ENCODE measurements at regions not wholly inside any gene's neighbourhood (a gene's known extent, or its start where the extent isn't known, plus 50 kb on each side); places are given as distances from the start of the nearest gene placed in this dataset.

DNA sequence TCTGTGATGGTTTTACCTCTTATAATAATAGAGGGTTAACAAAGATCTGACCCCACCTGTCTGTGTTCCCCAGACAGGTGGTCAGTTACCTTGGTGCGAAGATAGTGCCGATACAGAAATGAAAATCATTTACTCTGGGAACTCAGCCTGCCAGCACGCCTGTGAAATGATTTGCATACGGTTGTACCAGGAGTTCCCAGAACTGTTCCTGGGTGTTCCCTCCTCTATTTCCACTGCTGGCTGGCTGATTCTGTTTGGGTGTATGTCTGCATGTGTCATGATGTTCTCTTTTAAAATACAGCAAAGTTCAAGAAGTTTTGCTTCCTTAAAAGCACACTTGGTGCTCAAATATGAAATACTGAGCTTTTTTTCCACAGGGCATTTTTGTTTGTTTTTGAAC is 527.1 kb downstream of the FGF9 start:
- no peak for DNase-seq

DNA sequence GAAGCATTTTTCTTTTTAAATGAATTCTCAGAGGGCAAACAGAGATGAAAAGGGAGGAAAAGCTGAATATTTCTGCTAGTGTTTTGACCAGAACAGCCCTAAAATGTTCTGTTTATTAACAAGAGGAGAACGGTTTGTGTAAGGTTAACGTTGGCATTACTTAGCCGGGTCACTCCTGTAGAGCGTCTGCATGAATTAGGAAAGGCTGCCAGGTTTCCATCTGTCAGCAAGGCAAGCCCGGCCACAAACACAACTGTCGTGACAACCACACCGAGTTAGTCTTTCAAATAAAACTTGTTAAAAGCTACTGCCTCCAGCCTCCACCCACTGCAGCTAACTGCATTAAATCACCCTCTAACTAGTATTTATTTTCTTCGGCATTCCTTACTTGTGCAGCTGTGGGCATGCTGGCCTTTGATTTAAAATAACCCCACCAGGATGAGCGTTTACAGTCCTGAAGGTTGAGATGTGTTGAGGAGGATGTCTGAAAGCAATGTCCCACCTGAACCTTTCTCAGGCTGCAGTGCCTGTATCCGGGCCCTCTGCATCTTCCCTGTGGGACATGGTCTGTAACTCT is 527.9 kb downstream of the FGF9 start:
- no peak for DNase-seq

DNA sequence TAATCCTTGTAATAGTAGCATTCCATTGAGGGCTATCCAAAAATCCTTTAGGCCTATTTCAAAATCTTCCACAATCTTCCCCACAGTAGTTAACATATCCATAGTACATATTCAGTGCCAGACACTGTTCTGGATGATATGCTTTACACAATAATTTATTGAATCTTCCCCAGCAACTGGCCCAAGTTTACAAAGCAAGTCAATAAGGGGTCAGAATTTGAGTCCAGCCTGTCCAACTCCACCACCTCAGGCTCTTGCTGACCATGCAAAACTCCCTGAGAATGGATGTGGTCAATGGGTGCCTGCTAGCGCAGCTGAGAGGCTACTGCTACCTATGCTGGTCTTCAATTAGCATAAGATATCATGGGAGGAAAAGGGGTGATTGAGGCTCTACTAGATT is 529.6 kb downstream of the FGF9 start:
- no peak for DNase-seq

DNA sequence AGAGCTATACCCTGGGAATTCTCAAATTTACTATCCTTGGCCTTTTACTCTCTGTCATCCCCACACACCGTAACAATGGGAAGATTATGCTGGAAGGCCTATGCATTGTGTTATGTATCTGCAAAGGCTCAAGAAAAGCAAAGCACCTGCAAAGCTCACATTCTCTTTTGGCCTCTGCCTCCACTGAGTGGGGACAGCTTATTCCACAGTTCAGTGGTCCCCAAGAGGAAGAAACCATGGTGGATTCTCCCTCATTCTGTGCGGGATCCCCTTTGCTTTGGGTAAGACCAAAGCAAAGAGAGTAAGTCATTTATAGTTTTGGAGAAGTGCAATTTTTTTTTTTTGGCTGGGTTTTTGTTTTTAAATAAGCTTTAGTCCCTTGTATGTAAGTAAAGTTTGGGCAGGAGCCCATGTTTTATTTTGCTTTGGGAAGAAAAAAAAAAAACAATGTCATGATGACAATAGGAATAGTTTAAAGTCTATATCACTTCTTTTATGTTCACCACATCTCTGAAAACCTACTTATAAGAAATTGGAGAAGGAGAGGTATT is 530.6 kb downstream of the FGF9 start:
- DNase-seq: no peak

DNA sequence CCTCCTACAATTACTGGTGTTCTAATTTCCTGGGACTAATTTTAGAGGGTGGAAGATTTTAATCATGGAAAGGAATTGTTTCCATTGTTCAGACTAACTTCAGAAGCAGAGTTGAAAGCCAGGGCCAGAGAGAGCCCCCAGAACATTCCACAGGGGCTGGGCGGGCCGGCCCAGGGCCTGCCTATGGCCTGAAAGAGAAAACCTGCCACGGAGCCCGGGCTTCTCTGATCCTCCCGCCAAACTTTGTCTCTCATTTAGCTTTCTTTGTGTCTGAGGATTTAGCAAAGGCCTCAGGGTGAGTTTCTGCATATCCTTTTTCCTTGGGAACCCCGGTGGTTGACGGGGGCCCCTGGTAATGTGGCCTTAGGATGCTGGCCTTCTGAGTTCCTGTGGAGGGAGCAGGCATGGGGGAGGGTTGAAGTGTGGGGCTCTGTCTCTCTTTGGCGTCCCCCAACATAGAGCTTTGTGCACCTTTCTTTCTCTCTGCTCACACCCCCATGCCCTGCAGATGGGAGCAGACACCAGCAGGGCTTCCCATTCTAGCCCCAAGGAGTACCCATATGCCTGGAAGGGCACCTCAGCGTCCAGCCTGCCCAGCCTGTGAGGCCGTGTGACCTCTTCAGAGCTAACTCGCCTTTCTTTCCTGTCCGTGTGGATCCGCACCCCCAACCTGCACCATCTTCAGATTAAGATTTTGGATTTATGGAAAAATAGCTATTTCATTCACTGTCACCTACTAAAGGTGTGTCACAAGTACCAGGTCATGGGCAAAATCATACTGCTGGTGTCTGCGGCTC is 539.5 kb downstream of the FGF9 start:
- no peak for DNase-seq

DNA sequence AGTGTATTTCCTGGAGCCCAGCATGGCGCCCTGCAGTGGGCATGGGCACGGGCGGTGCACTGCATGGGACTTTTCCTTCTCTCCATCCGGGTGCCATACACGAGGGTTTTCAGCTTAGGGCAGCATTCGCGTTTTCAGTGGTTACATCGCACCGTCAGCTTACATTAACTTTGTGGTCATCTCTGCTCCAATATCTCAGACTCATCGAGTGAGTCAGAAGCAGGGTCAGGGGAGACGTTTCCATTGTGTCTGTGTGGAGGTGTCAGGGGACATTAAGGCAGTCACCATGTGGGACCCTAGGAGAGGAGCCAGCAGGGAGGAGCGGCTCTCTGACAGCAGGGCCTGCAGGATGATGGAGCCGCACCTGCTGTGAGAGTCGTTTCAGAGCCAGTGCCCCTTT is 541.0 kb downstream of the FGF9 start:
- no peak for DNase-seq

DNA sequence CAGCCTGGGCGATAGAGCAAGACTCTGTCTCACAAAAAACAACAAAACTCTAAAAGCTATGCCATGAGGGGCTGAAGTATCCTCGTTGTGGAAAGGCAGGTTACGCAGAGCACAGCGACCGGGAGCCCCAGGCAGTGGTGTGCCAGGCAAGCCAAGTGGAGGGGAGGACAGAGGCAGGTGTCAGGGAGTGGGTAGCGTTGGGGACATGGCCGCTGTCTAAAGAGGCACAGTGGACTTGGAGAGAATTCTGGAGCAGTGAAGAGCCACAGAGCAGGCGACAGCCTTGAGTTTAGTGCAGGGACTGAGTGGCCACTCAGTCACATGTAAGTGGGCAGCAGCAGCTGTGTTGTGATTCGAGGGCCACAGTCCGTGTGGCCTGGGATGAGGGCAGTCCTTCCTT is 541.7 kb downstream of the FGF9 start:
- DNase-seq: no peak

DNA sequence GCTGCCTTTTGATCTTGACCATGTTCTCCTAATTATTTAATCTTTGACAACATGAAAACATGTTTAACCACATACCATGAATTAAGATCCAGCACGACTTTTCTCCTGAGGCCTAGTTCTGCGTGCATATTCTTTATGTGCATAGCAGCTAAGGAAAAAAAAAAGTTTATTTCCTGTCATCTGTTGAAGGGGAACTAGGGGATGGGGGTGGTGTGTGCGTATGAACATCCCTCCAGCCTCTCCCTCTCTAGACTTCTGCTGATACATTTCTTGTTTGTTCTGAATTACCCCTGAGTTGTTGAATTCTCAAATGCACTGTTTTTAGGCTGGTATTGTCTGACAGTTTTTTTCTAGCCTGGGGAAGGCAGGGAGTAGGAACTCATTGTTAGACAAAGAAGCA is 543.3 kb downstream of the FGF9 start:
- no peak for DNase-seq

DNA sequence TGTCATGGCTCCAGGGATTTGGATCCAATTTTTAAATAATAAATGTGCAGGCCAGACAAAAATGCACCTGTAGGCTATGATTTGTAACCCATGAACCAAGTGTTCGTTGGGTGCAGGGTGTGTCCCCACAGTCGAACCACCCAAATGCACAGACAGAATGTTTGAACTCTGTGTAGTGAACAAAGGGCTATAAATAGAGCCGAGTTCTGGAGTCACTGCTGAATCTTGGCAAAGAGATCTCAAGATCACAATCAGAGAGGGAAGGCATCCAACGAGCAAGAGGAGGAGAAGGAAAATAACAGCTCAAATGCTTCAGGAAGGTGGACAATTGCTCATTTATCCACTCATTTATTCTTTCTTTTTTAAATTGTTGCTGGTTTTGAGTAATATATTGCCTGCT is 547.9 kb downstream of the FGF9 start:
- DNase-seq: no peak

DNA sequence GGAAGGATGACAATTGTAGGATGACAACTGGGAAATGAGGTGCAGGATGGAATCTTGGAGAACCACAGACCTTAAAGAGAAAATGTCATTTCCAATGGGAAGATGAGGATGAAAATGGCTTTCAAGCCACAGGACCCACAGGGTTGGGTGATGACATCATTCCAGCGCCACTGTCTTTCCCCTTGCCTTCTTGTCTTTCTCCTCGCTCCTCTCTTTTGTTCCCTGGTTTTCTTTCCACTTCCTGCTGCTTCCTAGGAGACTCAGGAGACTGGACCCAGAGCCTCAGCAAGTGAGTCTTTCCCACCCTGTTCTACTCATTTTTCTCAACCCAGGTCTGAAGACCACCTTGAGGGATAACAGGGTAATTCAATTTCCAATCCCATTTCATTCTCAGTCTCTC is 548.8 kb downstream of the FGF9 start:
- no peak for DNase-seq

DNA sequence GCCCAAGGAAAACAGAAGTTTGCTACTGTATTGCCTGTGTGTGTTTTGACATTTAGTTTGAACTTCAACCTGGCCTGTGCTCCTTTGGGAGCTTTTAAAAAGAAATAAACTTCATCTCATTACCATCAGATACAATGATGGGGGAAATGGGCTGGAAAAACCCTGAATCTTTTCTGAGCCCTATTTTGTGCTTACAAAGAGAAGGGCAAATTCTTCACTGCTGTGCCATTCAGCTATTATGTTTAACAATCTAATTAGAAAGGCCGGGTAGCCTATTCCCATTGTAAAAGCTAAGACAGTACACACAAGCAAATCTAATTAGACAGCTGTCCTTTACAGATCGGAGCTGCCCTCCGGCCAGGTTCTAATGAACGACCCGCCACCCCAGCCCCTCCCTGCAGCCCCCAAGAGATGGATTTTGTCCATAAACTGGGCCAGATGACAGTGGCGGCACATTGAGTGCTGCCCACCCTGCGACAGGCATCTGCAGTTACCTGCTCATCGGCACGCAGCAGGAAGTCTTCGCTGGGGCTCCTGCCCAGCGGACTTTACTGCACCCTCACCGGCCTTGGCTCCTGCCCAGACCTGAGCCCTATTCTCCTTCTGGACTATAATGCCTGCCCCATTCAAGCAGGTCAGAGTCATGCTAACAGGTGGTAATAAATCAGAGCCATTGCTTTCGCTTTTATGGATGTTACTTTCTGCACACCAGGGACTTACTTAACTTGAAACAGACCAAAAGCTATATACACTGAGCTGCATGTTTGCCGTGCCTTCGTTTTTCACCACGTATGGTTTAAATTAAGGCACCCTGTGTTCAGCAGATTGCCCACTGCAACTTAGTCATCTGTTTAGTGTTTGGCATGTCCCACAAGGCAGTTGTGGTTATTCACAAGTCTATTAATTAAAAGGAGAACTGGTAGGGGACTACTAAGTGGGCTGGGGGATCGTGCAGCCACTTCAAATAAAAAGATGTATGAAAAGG is 549.6 kb downstream of the FGF9 start:
- no peak for DNase-seq

DNA sequence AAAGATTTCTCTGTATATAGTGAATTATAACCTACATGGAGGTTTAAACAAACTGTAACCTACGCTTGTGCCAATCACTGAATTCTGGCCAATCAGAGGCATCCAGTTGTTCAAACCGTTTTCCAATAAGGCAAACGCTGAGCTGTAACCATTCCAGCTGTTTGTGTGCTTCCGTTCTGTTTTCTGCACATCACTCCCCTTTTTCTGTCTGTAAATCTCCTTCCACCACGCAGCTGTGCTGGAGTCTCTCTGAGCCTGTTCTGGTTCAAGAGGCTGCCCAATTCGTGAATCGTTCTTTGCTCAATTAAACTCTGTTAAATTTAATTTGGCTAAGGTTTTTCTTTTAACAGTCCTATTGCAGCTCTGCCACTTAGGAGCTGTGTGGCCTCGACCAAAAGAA is 552.5 kb downstream of the FGF9 start:
- DNase-seq: no peak

DNA sequence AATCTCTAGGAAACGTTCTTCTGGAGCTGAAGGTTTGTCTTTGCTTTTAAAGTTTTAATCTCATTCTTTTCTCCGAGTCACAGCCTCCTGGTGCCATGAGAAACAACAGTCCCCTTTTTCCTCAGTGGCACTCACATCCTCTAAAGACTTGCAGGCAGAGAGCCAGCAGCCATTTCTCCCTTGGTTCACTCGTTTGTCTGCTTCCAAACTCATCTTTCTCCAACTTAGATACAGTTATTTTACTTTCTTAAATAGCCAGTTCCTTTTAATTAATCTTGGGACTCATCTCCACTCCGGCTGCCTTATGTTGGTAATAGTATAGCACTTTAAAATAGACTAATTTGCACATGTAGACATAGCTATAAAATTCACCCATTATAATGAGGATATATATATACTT is 555.2 kb downstream of the FGF9 start:
- no peak for DNase-seq

DNA sequence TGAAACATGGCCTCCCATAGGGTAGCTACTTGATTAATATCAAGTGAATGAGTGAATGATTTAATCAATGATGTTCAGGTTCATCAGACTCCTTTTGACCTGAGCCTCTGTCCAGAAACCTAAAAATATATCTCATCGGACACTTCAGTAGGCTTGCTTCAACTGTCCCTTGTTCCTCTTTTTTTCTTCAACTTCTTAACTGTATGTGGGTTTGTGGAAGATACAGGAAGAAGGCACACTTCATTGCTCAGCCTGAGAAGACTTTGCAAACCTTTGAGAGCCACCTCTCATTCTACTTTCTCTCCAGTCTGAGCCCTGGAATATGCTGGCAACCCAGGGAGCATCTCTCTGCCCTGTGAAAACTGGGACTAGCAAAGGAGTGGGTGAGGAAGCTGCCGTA is 557.0 kb downstream of the FGF9 start:
- no peak for DNase-seq

DNA sequence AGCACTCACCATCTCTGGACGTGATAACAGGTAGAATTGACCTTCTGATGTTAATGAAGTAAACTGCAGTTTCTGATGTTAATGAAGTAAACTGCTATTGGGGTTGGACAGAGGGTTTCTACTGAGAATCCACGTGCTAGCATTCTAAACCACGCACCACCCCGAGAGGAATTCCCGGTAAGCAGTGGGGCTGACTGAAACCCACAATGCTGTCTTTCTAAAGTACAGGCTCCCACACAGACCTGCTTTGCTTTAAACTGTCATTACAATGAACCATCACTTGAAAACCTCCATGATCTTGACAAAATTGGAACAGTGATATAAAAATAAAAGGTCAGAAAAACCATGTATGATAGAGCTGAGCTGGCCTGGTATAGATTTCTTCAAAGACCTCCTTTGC is 559.0 kb downstream of the FGF9 start:
- no peak for DNase-seq

DNA sequence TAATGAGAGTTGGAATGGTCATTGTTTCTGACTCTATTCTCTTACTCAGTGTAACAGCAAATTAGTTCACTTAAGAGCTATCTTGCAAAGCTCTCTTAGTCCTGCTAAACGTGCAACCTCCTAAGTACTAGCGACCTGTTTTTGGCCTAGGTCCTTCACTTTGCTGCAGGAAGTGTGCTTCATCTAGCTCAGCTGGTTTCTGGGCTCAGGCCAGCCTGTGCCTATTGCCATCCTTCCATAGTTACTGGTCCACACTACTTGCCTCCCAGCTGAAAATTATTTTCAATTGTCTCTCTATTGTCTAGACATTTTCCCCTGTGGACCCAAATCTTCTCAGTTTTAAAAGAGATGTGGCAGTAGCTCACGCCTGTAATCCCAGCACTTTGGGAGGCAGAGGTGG is 561.3 kb downstream of the FGF9 start:
- no peak for DNase-seq

DNA sequence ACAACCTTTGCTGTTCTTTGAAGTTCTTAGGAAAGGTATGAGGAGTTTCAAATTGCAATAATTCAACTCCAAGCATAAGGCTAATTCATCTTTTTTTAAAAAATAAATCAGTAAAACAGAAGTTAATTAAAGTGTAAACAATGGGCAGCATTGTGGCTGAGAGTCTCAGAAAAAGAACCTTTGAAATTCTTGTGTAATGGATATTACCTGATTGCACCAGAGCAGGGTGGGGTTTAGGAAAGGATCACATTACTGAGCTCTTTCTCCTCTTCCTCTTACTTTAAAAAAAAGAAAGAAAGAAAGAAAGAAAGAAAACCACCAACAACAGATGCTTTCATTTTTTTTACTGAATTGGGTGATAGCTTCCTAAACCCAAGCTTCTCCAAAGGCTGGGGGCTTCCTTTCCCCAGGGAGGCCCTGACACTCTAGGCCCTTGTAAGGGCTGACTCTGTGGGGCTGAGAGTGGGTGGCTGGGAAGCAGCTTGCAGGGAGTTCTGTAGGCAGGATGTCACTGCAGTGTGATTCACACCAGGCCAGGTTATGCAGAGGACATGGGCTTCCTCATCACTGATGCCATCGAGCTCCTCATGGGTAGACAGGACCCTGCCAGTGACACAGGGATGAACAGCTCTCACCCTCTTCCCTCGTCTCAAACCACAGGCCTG is 564.5 kb downstream of the FGF9 start:
- peak; percentile 3 to 20 for DNase-seq

DNA sequence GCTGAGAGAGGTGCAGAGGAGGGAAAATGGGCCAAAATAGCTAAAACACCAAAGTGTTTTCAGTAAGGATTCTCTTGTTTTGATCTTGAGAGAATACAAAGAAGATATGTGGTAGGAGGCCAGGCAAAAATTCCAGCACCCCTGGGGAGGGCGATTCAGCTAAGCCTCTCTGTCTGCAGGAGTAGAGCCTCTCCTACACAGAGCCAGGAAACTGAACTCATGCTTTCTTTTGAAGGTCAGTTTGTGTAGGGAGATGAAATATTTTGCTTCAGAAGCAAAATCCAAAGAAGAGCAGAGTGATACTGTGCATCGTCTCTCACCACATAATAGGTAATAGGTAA is 565.0 kb downstream of the FGF9 start:
- no peak for DNase-seq

DNA sequence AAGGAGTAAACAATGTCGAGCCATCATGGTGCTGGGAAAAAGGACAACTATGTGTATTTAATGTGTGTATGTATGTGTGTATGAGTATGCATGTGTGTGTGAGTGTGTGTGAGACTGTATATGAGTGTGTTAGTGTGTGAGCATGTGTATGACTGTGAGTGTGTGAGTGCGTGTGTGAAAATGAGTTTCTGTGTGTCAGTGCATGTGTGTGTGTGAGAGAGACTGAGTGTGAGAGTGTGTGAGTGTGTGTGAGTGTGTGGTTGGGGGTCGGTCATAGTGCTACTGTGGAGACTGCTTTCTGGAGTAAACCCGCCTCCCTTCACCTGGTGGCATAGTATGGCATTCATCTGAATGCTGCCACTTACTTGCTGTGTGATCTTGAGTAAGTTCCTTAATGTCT is 567.4 kb downstream of the FGF9 start:
- DNase-seq: no peak

DNA sequence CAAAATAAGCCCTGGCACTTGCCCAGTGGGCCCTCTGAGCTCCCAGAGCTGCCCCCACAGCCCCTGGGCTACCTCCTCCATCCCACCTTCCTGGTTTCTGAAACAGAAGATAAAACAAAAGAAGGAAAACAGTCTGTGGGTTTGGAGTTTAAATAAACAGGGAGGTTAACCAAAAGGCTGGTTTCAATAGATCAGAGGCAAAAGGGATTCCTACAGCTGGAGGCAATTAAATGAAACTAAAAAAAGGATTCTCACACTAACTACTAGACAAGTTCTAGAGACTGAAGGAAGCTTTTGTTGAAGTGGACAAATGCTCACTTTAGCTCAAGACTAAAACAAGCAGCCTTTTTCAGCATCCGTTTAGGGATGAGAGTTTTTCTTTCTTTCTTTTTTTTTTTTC is 569.8 kb downstream of the FGF9 start:
- no peak for DNase-seq

DNA sequence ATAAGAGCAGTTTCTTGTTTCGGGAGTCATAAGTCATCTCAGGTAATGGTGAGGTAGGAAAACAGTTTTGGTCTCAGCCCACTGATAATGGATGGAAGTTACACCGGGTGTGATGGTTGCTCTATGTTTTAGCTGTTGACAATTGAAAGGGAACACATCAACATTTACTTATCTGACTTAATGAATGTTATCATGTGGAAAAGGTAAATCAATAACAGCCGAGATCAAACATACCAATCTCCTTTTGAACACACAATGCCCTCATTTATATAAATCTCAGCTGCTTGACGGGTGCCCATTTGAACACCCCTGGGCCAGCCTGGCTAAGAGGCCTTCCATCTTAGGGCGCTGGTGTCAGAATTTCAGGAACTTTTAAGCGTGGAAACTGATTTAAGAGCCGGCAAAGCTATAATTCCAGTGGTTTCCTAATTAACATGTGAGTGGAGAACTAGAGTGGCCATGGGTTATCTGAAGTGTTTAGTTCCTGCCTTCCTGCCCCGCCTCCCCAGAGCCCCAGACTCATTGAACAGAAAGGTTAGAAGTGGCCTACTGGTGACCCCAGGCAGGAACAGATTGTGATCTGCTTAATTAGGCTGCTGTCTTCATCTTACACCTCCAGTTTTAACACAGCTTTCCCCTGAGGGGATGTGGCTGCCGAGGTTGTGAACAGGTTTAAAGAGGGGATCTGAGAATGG is 572.7 kb downstream of the FGF9 start:
- no peak for DNase-seq

DNA sequence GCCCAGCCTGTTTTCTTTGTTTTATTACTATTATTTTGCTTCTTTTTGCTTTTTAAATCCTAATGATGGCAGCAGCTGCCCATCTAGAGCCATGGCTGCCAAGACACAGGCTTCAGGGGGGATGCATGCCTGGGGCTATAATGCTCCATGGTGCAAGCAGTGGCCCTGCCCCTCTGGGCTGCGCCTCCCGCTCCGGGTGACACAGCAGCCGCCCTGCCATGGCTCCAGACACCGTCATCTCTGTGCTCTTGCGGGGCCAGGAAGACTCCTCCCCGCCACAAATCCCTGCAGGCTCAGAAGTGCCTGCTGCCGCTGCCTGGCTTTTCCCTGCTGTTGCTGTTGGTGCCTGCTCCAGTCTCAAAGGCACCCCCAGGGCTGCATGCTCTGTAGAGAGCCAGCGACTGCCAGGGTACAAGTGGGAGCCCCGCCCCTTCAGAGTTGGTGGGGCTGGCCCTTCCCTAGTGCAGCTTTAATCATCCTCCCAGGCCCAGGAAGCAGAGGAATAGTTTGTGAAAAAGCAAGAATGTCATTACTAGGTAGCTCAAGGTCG is 581.5 kb downstream of the FGF9 start:
- DNase-seq: no peak
